Activated B cell treated with CpG ODN at 0.5 μM for 24 hours (primary cell): ENCODE measurements at regions not wholly inside any gene's neighbourhood (a gene's known extent, or its start where the extent isn't known, plus 50 kb on each side); places are given as distances from the start of the nearest gene placed in this dataset.

ENCODE experiments used
- ATAC-seq: fragments of 200-7000 bp; cut with Tn5 transposase; one replicate; pipeline ENCODE4 v1.10.0; 2021; ENCODE audit warnings: low read depth, mild to moderate bottlenecking, moderate library complexity
- CTCF ChIA-PET: fragments of 350-600 bp; sonication (Branson Sonifier 250); formaldehyde crosslinking; loops from one replicate; lab custom pipeline; 2021; ENCODE audit warnings: antibody characterized with exemption; lab: Charles Lee
- POLR2A ChIA-PET: fragments of 350-600 bp; sonication (Branson Sonifier 250); formaldehyde crosslinking; loops from one replicate; lab custom pipeline; 2021; ENCODE audit warnings: antibody characterized with exemption; lab: Charles Lee
- DNase-seq: peaks from one replicate; pipeline ENCODE4 v3.0.0; 2022
- H3K27ac Mint-ChIP-seq: one replicate; pipeline ENCODE4 v1.8.0; 2020; ENCODE audit warnings: mixed read lengths
- H3K27me3 Mint-ChIP-seq: one replicate; pipeline ENCODE4 v1.8.0; 2021; ENCODE audit warnings: mixed read lengths
- H3K36me3 Mint-ChIP-seq: one replicate; pipeline ENCODE4 v1.8.0; 2021; ENCODE audit warnings: low read depth, mixed read lengths
- H3K4me1 Mint-ChIP-seq: one replicate; pipeline ENCODE4 v1.8.0; 2021; ENCODE audit warnings: mixed read lengths
- H3K4me3 Mint-ChIP-seq: one replicate; pipeline ENCODE4 v1.8.0; 2020; ENCODE audit warnings: mild to moderate bottlenecking, mixed read lengths
- H3K9me3 Mint-ChIP-seq: one replicate; pipeline ENCODE4 v1.8.0; 2020; ENCODE audit warnings: mixed read lengths
- CTCF ChIP-seq: fragments of 200-600 bp; IDR thresholded peaks from one replicate; pipeline ENCODE4 v1.8.0; 2022; ENCODE audit warnings: antibody characterized with exemption, mild to moderate bottlenecking
- intact Hi-C: fragments of 100-400 bp; cut with micrococcal nuclease; formaldehyde crosslinking; loops from one replicate; pipeline ENCODE4 v1.15.1; 2024

GRCh38 chr3:18870642-18871041, 277.7 kb upstream of the KCNH8 start:
- H3K4me1 Mint-ChIP-seq = no peaks in the 10 kb centered on the region
- TF ChIP-seq CTCF = no peak

GRCh38 chr3:18870074-18870640, 278.2 kb upstream of the KCNH8 start:
- ATAC-seq = no peak
- ChIA-PET POLR2A (no interaction called here), CTCF (no interaction called here)

More at GRCh38 chr3:18870642-18871041, 277.7 kb upstream of the KCNH8 start:
- Mint-ChIP-seq H3K27ac (no peak overlapping the region), H3K9me3 (no peaks in the 10 kb centered on the region), H3K27me3 (no peaks in the 10 kb centered on the region), H3K36me3 (no peaks in the 10 kb centered on the region), H3K4me3 (no peak overlapping the region)
- CTCF ChIA-PET = no interaction called here
- intact Hi-C loops = no loop called here
- DNase-seq = no peak
- no peak for ATAC-seq
- POLR2A ChIA-PET = no interaction called here

GRCh38 chr3:18868911-18869689, 279.2 kb upstream of the KCNH8 start:
- DNase-seq = no peak
- no peaks in the 10 kb centered on the region for H3K4me1 Mint-ChIP-seq
- intact Hi-C loops = no loop called here
- CTCF ChIA-PET = no interaction called here
- no peaks in the 10 kb centered on the region for H3K9me3 Mint-ChIP-seq
- POLR2A ChIA-PET = no interaction called here
- TF ChIP-seq CTCF = no peak
- no peak for ATAC-seq
- no peaks in the 10 kb centered on the region for H3K36me3 Mint-ChIP-seq
- H3K27ac Mint-ChIP-seq = no peak overlapping the region
- no peaks in the 10 kb centered on the region for H3K27me3 Mint-ChIP-seq
- H3K4me3 Mint-ChIP-seq = no peak overlapping the region

More at GRCh38 chr3:18870074-18870640, 278.2 kb upstream of the KCNH8 start:
- Mint-ChIP-seq H3K4me1 (no peaks in the 10 kb centered on the region), H3K36me3 (no peaks in the 10 kb centered on the region), H3K27me3 (no peaks in the 10 kb centered on the region), H3K9me3 (no peaks in the 10 kb centered on the region), H3K27ac (no peak overlapping the region), H3K4me3 (no peak overlapping the region)
- no peak for TF ChIP-seq CTCF
- intact Hi-C loops = no loop called here
- DNase-seq = no peak

GRCh38 chr3:18866899-18867298, 281.4 kb upstream of the KCNH8 start:
- H3K4me1 Mint-ChIP-seq = no peaks in the 10 kb centered on the region
- H3K4me3 Mint-ChIP-seq = no peak overlapping the region
- intact Hi-C loops = no loop called here
- no peak for TF ChIP-seq CTCF
- no peaks in the 10 kb centered on the region for H3K27me3 Mint-ChIP-seq
- H3K9me3 Mint-ChIP-seq = no peaks in the 10 kb centered on the region
- ATAC-seq = no peak
- CTCF ChIA-PET = no interaction called here
- POLR2A ChIA-PET = no interaction called here
- no peak overlapping the region for H3K27ac Mint-ChIP-seq
- DNase-seq = no peak
- H3K36me3 Mint-ChIP-seq = no peaks in the 10 kb centered on the region

GRCh38 chr3:18864933-18865731, 283.2 kb upstream of the KCNH8 start:
- Mint-ChIP-seq H3K9me3 (no peaks in the 10 kb centered on the region), H3K27me3 (no peaks in the 10 kb centered on the region), H3K4me3 (no peak overlapping the region), H3K4me1 (no peaks in the 10 kb centered on the region), H3K27ac (no peak overlapping the region), H3K36me3 (no peaks in the 10 kb centered on the region)
- intact Hi-C loops = no loop called here
- no peak for TF ChIP-seq CTCF
- ChIA-PET POLR2A (no interaction called here), CTCF (no interaction called here)
- ATAC-seq = no peak
- DNase-seq = no peak
